ENCODE measurements at regions not wholly inside any gene's neighbourhood (a gene's known extent, or its start where the extent isn't known, plus 50 kb on each side); places are given as distances from the start of the nearest gene placed in this dataset.

- H3K36me3 Mint-ChIP-seq (ENCODE audit: low read depth), result no peaks in the 10 kb centered on the region
- H3K27ac Mint-ChIP-seq, result no peak overlapping the region
- TF ChIP-seq CTCF (IDR thresholded peaks at IDR 0.05), result no peak
- H3K4me3 Mint-ChIP-seq, result no peak overlapping the region
- no peaks in the 10 kb centered on the region for H3K27me3 Mint-ChIP-seq
- DNase-seq, result no peak
- POLR2A ChIA-PET, result no interaction called here
- ATAC-seq, result no peak
- intact Hi-C loops (cut with micrococcal nuclease), result no loop called here
- CTCF ChIA-PET, result no interaction called here
- H3K9me3 Mint-ChIP-seq, result no peaks in the 10 kb centered on the region
- H3K4me1 Mint-ChIP-seq (ENCODE audit: low read depth), result peaks cover 12% of the 10 kb centered on the region
Observed at GRCh38 chr5:67364381-67364970, 167.9 kb upstream of the CD180 start.

- H3K9me3 Mint-ChIP-seq, result no peaks in the 10 kb centered on the region
- ChIA-PET CTCF (no interaction called here), POLR2A (no interaction called here)
- H3K4me3 Mint-ChIP-seq, result no peak overlapping the region
- H3K27ac Mint-ChIP-seq, result no peak overlapping the region
- no peak for TF ChIP-seq CTCF (IDR thresholded peaks at IDR 0.05)
- peaks cover 12% of the 10 kb centered on the region for H3K4me1 Mint-ChIP-seq (ENCODE audit: low read depth)
- H3K27me3 Mint-ChIP-seq, result no peaks in the 10 kb centered on the region
- ATAC-seq (peak; percentile 55), DNase-seq (peak; percentile 34)
- H3K36me3 Mint-ChIP-seq (ENCODE audit: low read depth), result no peaks in the 10 kb centered on the region
- intact Hi-C loops (cut with micrococcal nuclease), result no loop called here
Observed at GRCh38 chr5:67363963-67364362, 167.4 kb upstream of the CD180 start.

- ChIA-PET CTCF (no interaction called here), POLR2A (no interaction called here)
- no peak for TF ChIP-seq CTCF (IDR thresholded peaks at IDR 0.05)
- DNase-seq (no peak), ATAC-seq (no peak)
- no peak overlapping the region for H3K27ac Mint-ChIP-seq
- peaks cover 12% of the 10 kb centered on the region for H3K4me1 Mint-ChIP-seq (ENCODE audit: low read depth)
- H3K36me3 Mint-ChIP-seq (ENCODE audit: low read depth), result no peaks in the 10 kb centered on the region
- H3K27me3 Mint-ChIP-seq, result no peaks in the 10 kb centered on the region
- intact Hi-C loops (cut with micrococcal nuclease), result no loop called here
- H3K9me3 Mint-ChIP-seq, result no peaks in the 10 kb centered on the region
- H3K4me3 Mint-ChIP-seq, result no peak overlapping the region
Observed at GRCh38 chr5:67363180-67363709, 166.6 kb upstream of the CD180 start.

- H3K4me3 Mint-ChIP-seq, result no peak overlapping the region
- ChIA-PET CTCF (no interaction called here), POLR2A (no interaction called here)
- intact Hi-C loops (cut with micrococcal nuclease), result no loop called here
- no peak overlapping the region for H3K27ac Mint-ChIP-seq
- ATAC-seq, result no peak
- TF ChIP-seq CTCF (IDR thresholded peaks at IDR 0.05), result no peak
- H3K36me3 Mint-ChIP-seq (ENCODE audit: low read depth), result no peaks in the 10 kb centered on the region
- H3K9me3 Mint-ChIP-seq, result no peaks in the 10 kb centered on the region
- no peaks in the 10 kb centered on the region for H3K27me3 Mint-ChIP-seq
- DNase-seq, result no peak
- peaks cover 12% of the 10 kb centered on the region for H3K4me1 Mint-ChIP-seq (ENCODE audit: low read depth)
Observed at GRCh38 chr5:67361932-67362729, 165.5 kb upstream of the CD180 start.

- Mint-ChIP-seq H3K27ac (no peak overlapping the region), H3K36me3 (ENCODE audit: low read depth) (no peaks in the 10 kb centered on the region), H3K9me3 (no peaks in the 10 kb centered on the region), H3K4me1 (ENCODE audit: low read depth) (peaks cover 12% of the 10 kb centered on the region), H3K27me3 (peaks cover 1% of the 10 kb centered on the region), H3K4me3 (no peak overlapping the region)
- ChIA-PET POLR2A (no interaction called here), CTCF (no interaction called here)
- ATAC-seq (no peak), DNase-seq (no peak)
- intact Hi-C loops (cut with micrococcal nuclease), result no loop called here
- TF ChIP-seq CTCF (IDR thresholded peaks at IDR 0.05), result no peak
Observed at GRCh38 chr5:67360047-67360446, 163.4 kb upstream of the CD180 start.
